HCT116 (cell line): ENCODE measurements at regions not wholly inside any gene's neighbourhood (a gene's known extent, or its start where the extent isn't known, plus 50 kb on each side); places are given as distances from the start of the nearest gene placed in this dataset.

Experiments used
- ATAC-seq: fragments of 200-7000 bp; cut with Tn5 transposase; 2 replicates; pipeline ENCODE4 v1.9.1; 2020; ENCODE audit warnings: mild to moderate bottlenecking, moderate library complexity
- BruUV-seq: library from RNA; stranded (reverse); fragments of 400-500 nt; replicated peaks from 2 replicates; lab custom pipeline; 2021; lab: Mats Ljungman, UMichigan
- CTCF ChIA-PET: fragments of 300-600 bp; sonication (Branson Sonifier 250); formaldehyde crosslinking; loops from one replicate; lab custom pipeline; 2021; ENCODE audit warnings: antibody characterized with exemption; lab: Charles Lee
- POLR2A ChIA-PET: fragments of 300-600, 350-600 bp; sonication (Branson Sonifier 250); formaldehyde crosslinking; loops from one replicate; lab custom pipeline; 2021; ENCODE audit warnings: antibody characterized with exemption; lab: Charles Lee
- RAD21 ChIA-PET, 2 experiments: fragments of 300-600 bp; sonication (Branson Sonifier 250); formaldehyde crosslinking; loops; one replicate each; lab custom pipeline; 2023; ENCODE audit warnings: low total read pairs in 2 of 2; ENCODE audit not compliant: uncharacterized antibody in 2 of 2, unreplicated experiment in 2 of 2, low non-redundant PET in 1 of 2; lab: Charles Lee
- DNase-seq: peaks from one replicate; pipeline ENCODE4 v3.0.0-alpha.2; 2010; ENCODE audit warnings: low read depth, low spot score
- H2AFZ ChIP-seq: fragments of 200-600 bp; shearing (Covaris generic), sonication (generic); 2 replicates; pipeline ENCODE4 v1.6.1; 2017; ENCODE audit warnings: low read depth, mixed run types, mixed read lengths, antibody characterized with exemption, low read length; ENCODE audit not compliant: poor library complexity, severe bottlenecking
- H3K27ac ChIP-seq: 2 replicates; pipeline ENCODE4 v1.5.1; 2012; ENCODE audit warnings: low read depth, low read length
- H3K27me3 ChIP-seq: fragments of 200-600 bp; sonication (generic); 2 replicates; pipeline ENCODE4 v1.6.1; 2016; ENCODE audit warnings: mixed run types, low read length, mixed read lengths; ENCODE audit not compliant: insufficient read depth
- H3K36me3 ChIP-seq, 2 experiments: fragments of 200-500 bp in 1 of 2; fragments of 200-600 bp in 1 of 2; sonication (Bioruptor generic) in 1 of 2; sonication (generic) in 1 of 2; 2 replicates each; pipeline versions ENCODE4 v1.5.1 to v1.6.1; 2014 to 2016; ENCODE audit warnings: low read length in 2 of 2, inconsistent platforms in 1 of 2, mixed read lengths in 1 of 2, mixed run types in 1 of 2; ENCODE audit not compliant: insufficient read depth in 2 of 2, control insufficient read depth in 1 of 2
- H3K4me1 ChIP-seq, 2 experiments: fragments of 200-600 bp in 1 of 2; sonication (generic) in 1 of 2; 2 replicates each; pipeline versions ENCODE4 v1.5.1 to v1.6.1; 2012 to 2017; ENCODE audit warnings: low read length in 2 of 2, inconsistent platforms in 1 of 2, mild to moderate bottlenecking in 1 of 2, mixed read lengths in 1 of 2, mixed run types in 1 of 2, moderate library complexity in 1 of 2; ENCODE audit not compliant: insufficient read depth in 2 of 2, control insufficient read depth in 1 of 2
- H3K4me2 ChIP-seq: fragments of 200-600 bp; sonication (generic); 2 replicates; pipeline ENCODE4 v1.6.1; 2017; ENCODE audit warnings: mixed run types, low read length, mixed read lengths
- H3K4me3 ChIP-seq, 2 experiments: fragments of 200-600 bp in 1 of 2; sonication (generic) in 1 of 2; replicated peaks in 1 of 2; 2 replicates each; pipeline ENCODE4 v1.5.1; 2011 to 2016; ENCODE audit warnings: low read length in 2 of 2, control low read depth in 1 of 2, low read depth in 1 of 2, mild to moderate bottlenecking in 1 of 2, mixed read lengths in 1 of 2, mixed run types in 1 of 2
- H3K79me2 ChIP-seq: fragments of 200-600 bp; sonication (generic); 2 replicates; pipeline ENCODE4 v1.6.1; 2017; ENCODE audit warnings: mild to moderate bottlenecking, mixed run types, low read length, moderate library complexity, mixed read lengths; ENCODE audit not compliant: insufficient read depth
- H3K9ac ChIP-seq: fragments of 200-600 bp; sonication (generic); 2 replicates; pipeline ENCODE4 v1.6.1; 2016; ENCODE audit warnings: low read length, mixed read lengths
- H3K9me2 ChIP-seq: fragments of 200-600 bp; sonication (generic), shearing (Covaris generic); 2 replicates; pipeline ENCODE4 v1.6.1; 2017; ENCODE audit warnings: mixed run types, mild to moderate bottlenecking, moderate library complexity; ENCODE audit not compliant: insufficient read depth
- H3K9me3 ChIP-seq, 2 experiments: fragments of 200-500 bp in 1 of 2; fragments of 200-600 bp in 1 of 2; sonication (Bioruptor generic) in 1 of 2; sonication (generic) in 1 of 2; 2 replicates each; pipeline ENCODE4 v1.6.1; 2014 to 2017; ENCODE audit warnings: low read length in 2 of 2, mixed read lengths in 2 of 2, inconsistent platforms in 1 of 2, low read depth in 1 of 2, mild to moderate bottlenecking in 1 of 2, mixed run types in 1 of 2, moderate library complexity in 1 of 2; ENCODE audit not compliant: control insufficient read depth in 1 of 2, insufficient read depth in 1 of 2
- H4K20me1 ChIP-seq: fragments of 200-600 bp; sonication (generic), shearing (Covaris generic); 2 replicates; pipeline ENCODE4 v1.6.1; 2017; ENCODE audit warnings: mixed run types, mild to moderate bottlenecking, moderate library complexity; ENCODE audit not compliant: insufficient read depth
- CEBPB ChIP-seq: IDR thresholded peaks from 2 replicates; pipeline ENCODE4 v1.6.1; 2012; ENCODE audit warnings: low read depth
- CTCF ChIP-seq, 3 experiments: fragments of 200-600 bp in 1 of 3; sonication (generic) in 1 of 3; IDR thresholded peaks in 2 of 3; conservative IDR thresholded peaks in 1 of 3; 2 replicates each; pipeline ENCODE4 v1.5.1; 2012 to 2017; ENCODE audit warnings: low read depth in 2 of 3, low read length in 2 of 3, antibody characterized with exemption in 1 of 3, borderline replicate concordance in 1 of 3, control low read depth in 1 of 3, mild to moderate bottlenecking in 1 of 3, mixed read lengths in 1 of 3, mixed run types in 1 of 3, moderate library complexity in 1 of 3; ENCODE audit not compliant: insufficient read depth in 1 of 3
- EZH2 ChIP-seq: fragments of 200-600 bp; sonication (generic); IDR thresholded peaks from 2 replicates; pipeline ENCODE4 v1.6.1; 2017; ENCODE audit warnings: antibody characterized with exemption, mixed run types
- EZH2phosphoT487 ChIP-seq: fragments of 200-600 bp; IDR thresholded peaks from 2 replicates; pipeline ENCODE4 v1.6.1; 2018; ENCODE audit warnings: antibody characterized with exemption, borderline replicate concordance
- JUND ChIP-seq: IDR thresholded peaks from 2 replicates; pipeline ENCODE4 v1.6.1; 2012
- MAX ChIP-seq: IDR thresholded peaks from 2 replicates; pipeline ENCODE4 v1.6.1; 2012
- POLR2A ChIP-seq: IDR thresholded peaks from 2 replicates; pipeline ENCODE4 v1.7.0; 2011; ENCODE audit warnings: borderline replicate concordance; ENCODE audit not compliant: insufficient read depth, insufficient read length; ENCODE audit errors: extremely low read depth
- POLR2AphosphoS5 ChIP-seq: IDR thresholded peaks from 2 replicates; pipeline ENCODE4 v1.6.1; 2011; ENCODE audit warnings: mild to moderate bottlenecking, low read depth, low read length, moderate library complexity
- REST ChIP-seq: IDR thresholded peaks from 2 replicates; pipeline ENCODE4 v1.6.1; 2012; ENCODE audit warnings: low read depth
- SIN3A ChIP-seq: IDR thresholded peaks from 2 replicates; pipeline ENCODE4 v1.6.1; 2012; ENCODE audit warnings: low read depth
- SP1 ChIP-seq: IDR thresholded peaks from 2 replicates; pipeline ENCODE4 v1.6.1; 2012; ENCODE audit warnings: low read depth
- SRF ChIP-seq: IDR thresholded peaks from 2 replicates; pipeline ENCODE4 v1.6.1; 2012; ENCODE audit warnings: low read depth
- TCF7L2 ChIP-seq: IDR thresholded peaks from 2 replicates; pipeline ENCODE4 v1.7.0; 2011; ENCODE audit warnings: borderline replicate concordance, inconsistent platforms; ENCODE audit not compliant: insufficient read depth, insufficient read length; ENCODE audit errors: extremely low read depth
- YY1 ChIP-seq: IDR thresholded peaks from 2 replicates; pipeline ENCODE4 v1.6.1; 2011; ENCODE audit warnings: low read length, low read depth, moderate library complexity, mild to moderate bottlenecking; ENCODE audit not compliant: insufficient replicate concordance; ENCODE audit errors: extremely low read depth
- ZBTB33 ChIP-seq: IDR thresholded peaks from 2 replicates; pipeline ENCODE4 v1.6.1; 2011; ENCODE audit warnings: mild to moderate bottlenecking, low read length, moderate library complexity; ENCODE audit not compliant: insufficient replicate concordance; ENCODE audit errors: extremely low read depth
- ZNF274 ChIP-seq: fragments of 200-500 bp; sonication (Bioruptor generic); IDR thresholded peaks from 2 replicates; pipeline ENCODE4 v1.6.1; 2014; ENCODE audit warnings: mild to moderate bottlenecking, low read depth, low read length, inconsistent platforms
- intact Hi-C: fragments of 100-400 bp; cut with micrococcal nuclease; formaldehyde crosslinking; loops from 2 replicates; pipeline ENCODE4 v1.10.0; 2022

- Histone ChIP-seq H3K9me3 (peaks cover 6 to 19% of the 10 kb centered on the region in 2 experiments; a peak in 2 of 4 replicates), H3K4me2 (no peak overlapping the region), H3K4me1 (no peaks in the 10 kb centered on the region), H3K9ac (no peak overlapping the region), H3K4me3 (no peak overlapping the region), H3K9me2 (no peaks in the 10 kb centered on the region), H3K27me3 (no peaks in the 10 kb centered on the region), H3K27ac (no peak overlapping the region), H4K20me1 (no peaks in the 10 kb centered on the region), H3K36me3 (no peaks in the 10 kb centered on the region), H2AFZ (no peak overlapping the region), H3K79me2 (no peaks in the 10 kb centered on the region)
- POLR2A ChIA-PET, result no interaction called here
- DNase-seq (no peak), ATAC-seq (no peak)
- RAD21 ChIA-PET, result no interaction called here
- CTCF ChIA-PET, result no interaction called here
- no peak for TF ChIP-seq ZNF274
- TF ChIP-seq YY1, result no peak
- TF ChIP-seq POLR2AphosphoS5, result no peak
- TF ChIP-seq TCF7L2, result no peak
- TF ChIP-seq CEBPB, result no peak
- no peak for TF ChIP-seq SIN3A
- no peak for TF ChIP-seq JUND
- no peak for TF ChIP-seq SP1
- TF ChIP-seq EZH2, result no peak
- no peak for TF ChIP-seq EZH2phosphoT487
- no peak for TF ChIP-seq CTCF (IDR thresholded peaks at IDR 0.05 in 2 of 3, conservative IDR thresholded peaks at IDR 0.05 in 1 of 3; ENCODE audit: borderline replicate concordance in 1 of 3, insufficient read depth in 1 of 3, low read depth in 2 of 3, low read length in 2 of 3)
- no peak for TF ChIP-seq MAX
- TF ChIP-seq ZBTB33, result no peak
- TF ChIP-seq POLR2A, result no peak
- TF ChIP-seq SRF, result no peak
- TF ChIP-seq REST, result no peak
- BruUV-seq, result no TSS peak
- intact Hi-C loops, result no loop called here
Measured at GRCh38 chr5:29079771-29080170, 2041.4 kb upstream of the CDH9 start.
